Activated CD4-positive, alpha-beta T cell treated with anti-CD3 and anti-CD28 coated beads for 1 hour (primary cell): ENCODE measurements at regions not wholly inside any gene's neighbourhood (a gene's known extent, or its start where the extent isn't known, plus 50 kb on each side); places are given as distances from the start of the nearest gene placed in this dataset.
"Not testable (repeated sequence)": the region's sequence is repeated elsewhere in the genome, so short reads cannot be mapped to it uniquely, and the experiment has no call there.

Source experiments
- DNase-seq: peaks from one replicate; pipeline ENCODE4 v3.0.0-alpha.2; 2020

DNA sequence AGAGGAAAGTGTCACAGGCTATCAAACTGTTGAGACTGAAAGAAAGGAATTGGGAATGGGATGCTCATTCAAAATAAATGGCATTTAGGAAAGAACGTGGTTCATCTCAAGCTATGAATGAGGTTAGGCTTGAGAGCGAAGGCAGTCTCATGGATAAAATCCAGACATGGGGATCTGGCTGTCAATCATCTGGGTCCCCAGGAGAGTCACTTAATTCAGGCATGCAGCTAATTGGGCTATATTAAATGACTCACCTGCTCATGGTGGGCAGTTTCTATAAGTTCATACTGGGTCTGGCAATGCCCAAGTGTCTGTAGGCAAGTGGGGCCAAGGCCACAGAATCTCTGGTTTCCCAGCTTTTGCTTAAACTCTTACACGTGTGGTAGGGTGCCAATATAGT, 286.5 kb upstream of the SEMA6A start:
- no peak for DNase-seq

DNA sequence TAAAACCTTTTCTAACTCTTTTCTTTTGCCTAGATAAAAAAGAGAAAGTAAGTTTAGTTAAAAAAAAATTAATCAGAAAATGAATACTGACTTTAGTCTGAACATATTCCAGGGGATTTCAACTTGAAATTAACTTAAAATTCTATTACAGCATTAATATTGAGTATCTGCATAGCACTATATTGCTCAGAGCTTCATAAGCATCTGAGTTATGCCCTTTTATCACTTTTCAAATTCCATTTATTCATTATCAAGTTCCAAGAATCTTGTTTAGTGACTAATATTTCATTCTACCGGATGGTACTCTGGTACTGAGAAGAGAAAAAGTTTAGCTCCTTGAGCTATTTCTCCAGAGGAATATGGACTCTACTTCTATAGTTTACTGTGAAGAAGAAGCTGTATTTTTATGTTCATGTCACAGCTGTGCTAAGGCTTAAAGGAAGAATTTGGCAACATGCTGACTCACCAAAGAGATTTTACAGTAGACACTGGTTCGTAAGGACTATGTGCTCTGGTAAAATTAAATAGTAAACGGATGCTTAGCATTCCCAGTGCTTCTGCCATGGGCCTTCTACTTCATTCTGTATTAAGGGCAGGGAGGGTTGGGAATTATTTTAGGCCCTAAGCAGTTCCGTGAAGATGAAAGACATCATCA, 285.2 kb upstream of the SEMA6A start:
- DNase-seq: no peak

DNA sequence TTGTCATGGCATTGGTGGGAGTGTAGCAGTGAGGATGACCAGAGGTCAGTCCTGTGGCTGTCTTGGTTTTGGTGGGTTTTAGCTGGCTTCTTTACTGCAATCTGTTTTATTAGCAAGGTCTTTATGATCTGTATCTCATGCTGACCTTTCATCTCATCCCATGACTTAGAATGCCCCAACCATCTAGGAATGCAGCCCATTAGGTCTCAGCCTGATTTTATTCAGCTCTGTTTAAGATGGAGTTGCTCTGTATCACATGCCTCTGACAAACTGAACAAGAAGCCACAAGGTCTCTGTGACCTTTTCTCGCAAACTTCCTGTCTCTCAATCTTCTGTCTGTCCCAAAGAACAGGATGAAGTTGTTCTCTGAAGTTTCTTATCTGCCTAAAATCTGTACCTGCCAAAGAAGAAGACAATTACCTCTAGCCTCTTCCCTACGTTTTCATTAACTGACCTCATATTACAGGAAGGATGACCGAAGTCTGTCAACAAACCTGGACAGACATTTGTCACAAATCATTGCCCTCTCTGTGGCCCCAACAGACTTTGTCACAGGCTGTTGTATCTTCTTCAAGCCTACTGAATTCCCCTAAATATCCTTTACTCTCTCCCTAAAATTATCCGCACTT, 284.2 kb upstream of the SEMA6A start:
- no peak for DNase-seq

DNA sequence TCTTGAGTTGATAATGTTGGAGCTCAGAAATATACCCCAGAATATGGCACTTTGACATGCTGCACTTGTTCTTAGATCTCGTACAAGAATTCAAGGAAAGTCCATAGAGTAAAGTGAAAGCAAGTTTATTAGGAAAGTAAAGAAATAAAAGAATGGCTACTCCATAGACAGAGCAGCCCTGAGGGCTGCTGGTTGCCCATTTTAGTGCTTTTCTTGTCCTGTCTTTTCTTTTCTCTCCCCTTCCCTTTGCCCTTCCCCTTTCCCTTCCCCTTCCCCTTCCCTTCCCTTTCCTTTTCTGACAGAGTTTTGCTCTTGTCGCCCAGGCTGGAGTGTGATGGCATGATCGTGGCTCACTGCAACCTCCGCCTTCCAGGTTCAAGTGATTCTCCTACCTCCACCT, 283.4 kb upstream of the SEMA6A start:
- not testable (repeated sequence) for DNase-seq

DNA sequence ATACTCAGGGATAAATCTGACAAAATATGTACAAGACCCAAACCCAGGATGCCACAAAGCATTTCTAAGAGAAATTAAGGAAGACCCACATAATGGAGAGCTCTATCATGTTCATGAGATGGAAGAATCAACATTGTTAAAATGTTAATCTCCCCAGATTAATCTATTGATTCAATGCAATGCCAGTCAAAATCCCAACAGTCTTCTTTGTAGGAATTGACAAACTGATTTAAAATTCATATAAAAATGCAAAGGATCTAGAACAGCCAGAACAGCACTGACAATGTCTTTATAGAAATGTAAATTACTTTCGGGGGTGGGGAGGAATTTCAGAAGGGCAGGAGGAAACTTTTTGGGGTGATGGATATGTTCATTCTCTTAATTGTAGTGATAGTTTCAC, 281.6 kb upstream of the SEMA6A start:
- no peak for DNase-seq

DNA sequence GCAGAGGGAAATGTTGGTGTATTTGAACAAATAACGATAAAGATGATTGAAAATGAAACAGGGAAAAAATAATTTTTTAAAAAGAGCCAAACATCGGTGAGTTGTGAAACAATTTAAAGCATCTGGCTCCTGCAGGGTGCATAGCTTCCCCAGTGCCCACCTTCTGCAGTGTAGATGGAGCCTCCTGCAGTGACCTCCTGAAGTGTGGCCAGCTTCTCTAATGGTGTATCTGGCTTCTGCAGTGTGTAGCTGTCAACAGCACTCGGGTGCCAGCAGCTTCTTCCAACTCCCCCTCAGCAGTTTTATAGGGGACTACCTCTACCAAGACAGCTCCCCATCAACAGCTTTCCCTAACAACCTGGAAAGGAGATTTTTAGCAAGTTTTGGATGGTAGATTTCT, 279.4 kb upstream of the SEMA6A start:
- DNase-seq: no peak

DNA sequence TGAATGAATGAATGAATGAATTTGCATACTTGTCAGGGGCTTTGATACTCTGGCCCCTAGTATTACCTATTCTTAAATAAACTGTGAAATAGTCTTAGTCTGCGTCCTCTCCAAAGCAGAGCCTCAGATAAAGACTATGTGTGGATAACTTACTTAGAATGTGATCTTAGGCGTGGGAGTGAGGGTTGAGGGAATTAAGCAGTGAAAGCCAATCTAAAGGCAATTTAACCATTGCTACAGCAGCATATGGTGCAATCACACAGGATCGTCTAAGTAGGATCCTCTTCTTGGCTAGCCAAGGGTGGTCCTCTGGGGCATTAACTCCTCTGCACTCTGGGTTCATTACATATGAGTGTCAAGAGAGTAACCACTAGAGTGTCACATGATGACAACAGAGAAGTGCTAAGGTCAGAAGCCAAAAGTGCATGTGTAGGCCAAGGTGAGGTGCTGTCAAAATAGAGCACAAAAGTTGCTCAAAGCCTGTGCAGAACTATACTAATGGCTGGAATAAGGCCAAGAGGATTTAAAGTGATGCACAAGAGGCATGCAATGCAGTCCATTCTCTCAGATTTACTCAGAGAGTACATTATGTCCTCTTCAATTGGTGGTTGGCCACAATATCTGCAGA, 274.4 kb upstream of the SEMA6A start:
- DNase-seq: no peak

DNA sequence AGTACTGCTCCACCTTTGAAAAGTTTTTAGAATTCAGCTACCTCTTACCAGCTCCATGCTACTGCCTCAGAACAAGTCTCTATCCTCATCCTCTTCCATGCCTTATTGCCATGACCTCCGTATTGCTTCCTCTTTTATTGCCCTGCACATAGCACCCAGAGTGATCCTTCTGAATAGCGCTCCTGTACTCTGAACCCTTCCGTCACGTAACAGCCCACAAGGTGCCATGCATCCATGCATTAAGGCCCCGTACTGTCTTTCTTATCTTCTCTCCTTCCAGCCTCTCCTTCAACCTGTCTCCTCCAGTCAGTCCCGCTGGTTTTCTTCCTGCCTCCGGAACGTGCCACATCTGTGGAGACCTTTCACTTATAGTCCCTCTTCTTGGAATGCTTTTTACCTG, 273.3 kb upstream of the SEMA6A start:
- DNase-seq: no peak

DNA sequence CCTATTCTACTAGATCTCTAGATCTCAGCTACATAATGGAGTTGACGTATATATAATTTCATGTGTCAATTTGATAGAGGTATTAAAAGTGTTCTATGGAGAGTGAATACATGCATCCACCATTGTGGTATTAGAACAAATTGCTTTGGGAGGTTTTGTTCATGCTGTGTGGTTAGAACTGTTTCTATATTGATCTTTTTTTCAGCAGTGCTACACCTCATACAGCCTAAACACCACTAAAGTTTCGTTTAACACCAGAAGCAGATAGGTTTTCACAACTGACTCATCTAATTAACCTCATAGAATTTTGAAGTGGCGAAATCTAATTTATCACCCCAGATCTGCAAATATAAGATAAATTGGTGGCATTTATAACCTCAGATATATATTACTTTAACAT, 269.4 kb upstream of the SEMA6A start:
- no peak for DNase-seq

DNA sequence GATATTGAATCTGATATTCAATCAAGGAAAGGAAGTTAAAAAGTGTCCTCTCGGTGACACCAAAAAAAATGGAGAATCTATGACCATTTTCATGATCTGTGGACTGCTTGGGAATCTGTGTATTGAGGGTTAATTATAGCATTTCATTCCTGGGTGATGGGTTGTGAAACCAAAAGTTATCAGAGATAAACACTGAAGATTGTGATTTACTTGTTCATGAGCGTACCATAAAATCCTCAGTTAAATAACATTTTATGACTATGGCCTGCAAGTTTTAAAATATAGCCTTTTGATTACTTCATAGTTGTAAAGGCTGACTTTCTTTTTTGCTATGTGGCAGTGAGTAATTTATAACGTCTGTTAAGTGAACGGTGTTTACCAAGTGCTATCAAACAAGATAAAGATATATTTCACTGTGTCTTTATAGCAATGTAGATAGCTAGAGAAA, 267.9 kb upstream of the SEMA6A start:
- DNase-seq: no peak

DNA sequence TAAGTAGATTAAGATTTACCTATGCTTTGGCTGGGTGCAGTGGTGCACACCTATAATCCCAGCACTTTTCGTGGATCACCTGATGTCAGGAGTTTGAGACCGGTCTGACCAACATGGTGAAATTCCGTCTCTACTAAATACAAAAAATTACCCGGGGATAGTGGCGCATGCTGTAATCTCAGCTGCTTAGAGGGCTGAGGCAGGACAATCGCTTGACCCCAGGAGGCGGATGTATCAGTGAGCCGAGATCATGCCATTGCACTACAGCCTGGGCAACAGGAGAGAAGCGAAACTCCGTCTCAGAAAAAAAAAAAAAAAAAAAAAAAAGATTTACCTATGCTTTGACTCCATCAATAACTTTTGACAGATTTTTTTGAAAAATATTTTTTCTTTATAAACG, 267.1 kb upstream of the SEMA6A start:
- no peak for DNase-seq

DNA sequence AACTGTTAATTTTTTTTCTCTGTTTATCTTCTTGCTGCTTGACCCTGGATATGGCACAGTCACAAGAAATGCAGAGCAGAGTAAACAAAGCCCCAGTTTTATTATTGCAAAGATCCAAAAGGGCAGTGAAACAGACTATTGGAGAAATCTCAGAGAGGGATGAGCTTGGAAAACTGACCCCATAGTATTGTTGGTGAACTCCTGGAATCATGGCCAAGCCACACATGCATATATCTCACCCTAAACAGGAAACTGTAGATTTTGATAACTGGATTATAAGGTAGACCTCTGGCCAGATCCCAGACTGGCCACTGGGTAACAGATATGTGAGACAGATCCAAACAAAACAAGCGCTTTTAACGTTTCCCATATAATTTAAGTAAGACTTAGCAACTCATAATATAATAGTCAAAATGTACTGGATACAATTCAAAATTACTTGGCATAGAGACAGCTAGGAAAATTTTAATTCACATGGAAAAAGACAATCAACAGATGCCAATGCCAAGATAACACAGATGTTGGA, 263.5 kb upstream of the SEMA6A start:
- DNase-seq: no peak

DNA sequence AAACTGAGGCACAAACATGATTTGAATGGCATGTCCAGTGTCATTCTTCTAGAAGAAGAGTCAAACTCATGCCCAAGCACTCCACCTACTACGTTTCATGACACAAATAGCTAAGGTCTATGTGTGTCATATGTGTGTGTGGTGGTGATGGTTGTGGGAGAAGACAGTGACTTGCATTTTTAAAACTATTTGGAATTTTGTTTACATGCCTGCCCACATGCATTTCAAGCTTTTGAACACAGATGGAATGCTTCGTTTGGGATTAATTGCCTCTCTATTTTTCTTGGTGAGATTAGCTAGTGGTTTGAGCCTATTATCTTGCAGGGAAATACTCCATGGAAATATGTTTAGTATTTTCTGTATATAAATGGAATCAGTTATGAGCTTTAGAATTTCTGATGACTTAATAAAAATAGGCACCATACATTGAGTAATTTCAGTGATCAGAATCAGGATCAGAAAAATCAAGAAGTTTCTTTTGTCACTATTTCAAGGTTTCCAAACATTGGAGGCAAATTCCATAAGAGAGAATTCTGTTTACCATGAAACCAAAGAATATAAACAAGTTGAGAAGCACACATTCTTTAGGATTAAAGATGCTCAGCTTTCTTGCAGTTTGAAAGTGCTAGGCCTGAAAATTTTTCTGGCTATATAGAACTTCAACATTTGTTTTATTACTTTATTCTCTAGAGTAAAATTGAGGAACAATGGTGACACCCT, 260.3 kb upstream of the SEMA6A start:
- no peak for DNase-seq

DNA sequence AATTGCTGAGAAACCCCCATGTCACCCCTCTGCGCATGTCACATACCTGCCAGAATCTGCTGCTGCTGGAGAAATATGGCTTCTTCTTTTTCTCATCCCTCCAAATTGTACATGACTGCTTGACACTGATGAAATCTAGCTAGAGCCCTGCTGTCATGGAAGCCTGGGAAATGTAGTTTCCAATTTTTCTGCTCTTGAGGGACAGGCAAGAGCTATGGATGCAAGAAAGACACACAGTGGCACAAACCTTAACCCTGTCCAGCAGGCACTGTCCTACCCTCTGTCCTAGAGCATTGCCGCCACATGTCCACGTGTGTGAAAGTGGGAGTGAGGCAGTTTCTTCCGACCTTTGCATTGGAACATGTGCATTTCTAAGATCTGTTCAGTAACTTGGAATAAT, 255.5 kb upstream of the SEMA6A start:
- no peak for DNase-seq

DNA sequence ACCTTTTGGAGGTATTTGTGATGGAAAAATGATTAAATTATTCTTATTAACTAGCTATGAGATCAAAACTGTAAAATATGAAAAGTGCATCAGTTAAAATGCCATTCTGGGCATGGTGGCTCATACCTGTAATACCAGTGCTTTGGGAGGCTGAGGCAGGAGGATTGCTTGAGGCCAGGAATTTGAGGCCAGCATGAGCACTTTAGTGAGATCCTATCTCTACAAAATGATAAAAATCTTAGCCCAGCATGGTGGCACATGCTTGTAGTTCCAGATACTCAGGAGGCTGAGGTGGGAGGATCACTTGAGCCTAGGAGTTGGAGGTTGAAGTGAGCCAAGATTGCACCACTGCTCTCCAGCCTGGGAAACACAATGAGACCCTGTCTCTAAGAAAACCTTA, 252.5 kb upstream of the SEMA6A start:
- no peak for DNase-seq

DNA sequence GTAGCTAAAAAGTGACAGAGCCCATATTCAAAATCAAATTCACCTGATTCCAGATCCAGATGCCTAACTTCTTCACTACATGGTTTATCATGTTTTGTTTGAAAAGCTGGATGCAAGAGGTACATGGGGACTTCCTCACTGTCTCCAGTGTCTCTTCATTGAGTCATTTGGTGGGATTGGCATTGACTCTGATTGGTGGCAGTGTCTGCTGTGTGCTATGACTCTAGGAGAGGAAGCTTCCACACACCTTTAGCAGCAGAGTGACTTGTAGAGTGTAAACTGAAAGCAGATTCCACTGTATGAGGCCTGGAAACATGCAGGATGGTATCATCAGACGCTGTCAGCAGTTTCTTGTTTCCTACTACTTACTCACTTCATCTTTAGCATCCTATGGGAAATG, 250.9 kb upstream of the SEMA6A start:
- no peak for DNase-seq

DNA sequence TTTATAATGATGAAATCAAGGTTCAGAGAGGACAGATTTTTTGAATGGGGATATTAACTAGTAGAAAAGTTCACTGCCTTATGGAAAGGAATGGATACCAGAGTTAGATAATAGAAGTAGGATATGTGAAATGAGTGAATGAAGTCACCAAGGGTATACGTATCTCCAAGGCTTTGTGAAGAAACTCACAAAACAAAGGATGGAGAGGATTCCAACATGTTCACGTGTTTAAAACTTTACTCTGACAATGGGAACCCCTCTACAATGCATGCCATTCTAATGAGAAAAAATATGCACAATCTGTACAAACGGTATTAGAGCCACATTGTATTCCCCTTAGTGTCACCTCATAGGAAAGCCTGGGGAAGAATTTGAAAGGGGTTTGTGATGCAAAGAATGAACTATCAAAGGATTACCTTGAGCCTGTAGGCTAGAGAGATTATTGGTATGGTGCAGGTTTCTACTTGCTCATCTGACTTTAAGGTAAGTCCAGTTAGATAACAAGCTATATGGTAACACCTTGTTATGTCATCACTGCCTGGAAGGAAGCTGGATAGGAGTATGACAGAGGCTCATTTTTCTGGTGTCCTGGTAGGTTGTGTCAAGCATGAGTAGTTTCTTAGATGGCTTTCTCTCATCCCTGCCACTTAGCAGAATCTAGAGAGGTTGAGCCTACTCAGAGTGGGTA, 250.3 kb upstream of the SEMA6A start:
- no peak for DNase-seq

DNA sequence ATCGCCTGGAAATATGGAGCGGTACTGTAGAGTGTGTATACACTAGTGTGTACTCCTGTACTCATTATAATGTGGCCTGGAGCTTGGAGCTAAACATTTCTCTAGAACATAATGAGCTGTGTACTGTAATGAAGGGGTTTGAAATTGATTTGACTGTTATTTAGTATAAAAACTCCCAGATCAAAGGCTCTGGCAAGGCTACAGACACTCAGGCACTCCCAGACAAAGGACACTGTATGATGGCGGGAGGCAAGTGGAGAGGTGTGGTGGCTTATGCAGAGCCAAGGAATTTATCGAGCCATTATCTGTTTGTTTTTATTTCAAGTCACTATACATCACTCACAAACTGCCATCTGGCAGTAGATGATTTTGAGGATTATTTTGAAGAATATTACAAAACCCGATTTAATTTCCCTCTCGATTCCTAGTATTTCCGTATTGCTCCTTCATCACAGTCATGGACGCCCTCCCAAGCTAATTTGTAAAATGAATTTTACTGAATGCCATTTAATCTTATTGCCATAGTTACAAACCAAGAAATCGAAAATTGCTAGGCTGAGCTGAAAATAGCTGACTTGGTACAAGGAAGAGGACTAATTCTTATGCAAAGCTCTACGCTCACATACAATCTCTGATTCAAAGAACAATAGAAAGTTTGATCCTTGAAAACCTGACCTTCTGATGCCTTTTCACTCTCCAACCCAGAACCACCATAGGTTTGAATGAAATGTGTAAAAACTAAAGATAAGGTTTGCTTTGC, 240.2 kb upstream of the SEMA6A start:
- no peak for DNase-seq

DNA sequence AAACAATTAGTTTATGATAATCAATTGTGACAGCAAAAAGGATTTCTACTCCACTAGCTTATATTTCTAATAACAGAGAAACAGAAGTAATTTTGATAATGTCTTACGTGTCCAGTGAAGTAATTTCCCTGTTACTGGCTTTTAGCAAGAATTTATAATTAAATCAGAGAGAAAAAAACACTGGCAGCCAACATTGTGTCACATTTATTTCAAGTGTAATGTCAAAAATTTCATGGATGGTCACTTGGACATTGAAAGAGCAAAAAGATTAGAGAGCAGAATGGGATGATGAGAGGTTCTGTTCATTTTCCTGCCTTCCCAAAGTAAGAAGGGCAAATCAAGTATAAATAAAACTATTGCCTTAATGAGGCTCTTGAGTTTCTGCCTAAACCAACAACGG, 239.3 kb upstream of the SEMA6A start:
- no peak for DNase-seq

DNA sequence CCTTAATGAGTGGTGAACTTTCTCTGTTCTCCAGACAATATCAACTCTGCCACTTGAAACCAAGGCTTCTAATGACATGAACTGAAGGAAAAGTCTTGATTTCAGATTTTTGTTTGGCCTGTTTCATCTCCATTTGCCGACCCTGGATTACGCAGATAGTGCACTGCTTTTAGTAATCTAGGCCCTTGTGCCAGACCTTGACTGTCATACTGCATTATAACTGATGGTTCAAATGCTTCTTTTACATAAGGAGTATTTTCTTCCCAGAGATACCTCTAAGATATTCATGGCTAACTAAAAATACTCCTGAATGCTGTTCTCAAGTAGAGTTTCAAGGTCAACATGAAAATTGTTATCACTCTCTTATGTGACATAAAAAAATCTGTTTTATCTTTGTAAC, 238.7 kb upstream of the SEMA6A start:
- no peak for DNase-seq

DNA sequence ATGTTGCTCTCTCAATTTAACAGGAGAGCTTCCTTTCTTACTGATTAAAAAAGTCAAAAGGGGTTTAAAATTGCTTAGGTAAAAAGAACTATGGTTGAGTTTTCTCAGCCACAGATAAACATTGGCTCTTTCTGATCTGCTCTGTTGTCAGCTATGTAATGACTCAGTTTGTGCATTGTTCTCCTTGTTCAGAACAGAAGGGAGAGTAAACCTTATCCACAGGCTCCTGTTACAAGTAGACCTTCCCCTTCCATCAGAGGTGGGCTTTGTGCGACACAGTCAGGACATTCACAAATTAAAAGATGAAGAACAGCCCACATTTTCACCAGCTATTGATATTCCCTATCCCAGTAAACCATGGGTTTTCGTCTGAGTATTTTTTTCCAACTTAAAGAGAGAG, 236.3 kb upstream of the SEMA6A start:
- no peak for DNase-seq

DNA sequence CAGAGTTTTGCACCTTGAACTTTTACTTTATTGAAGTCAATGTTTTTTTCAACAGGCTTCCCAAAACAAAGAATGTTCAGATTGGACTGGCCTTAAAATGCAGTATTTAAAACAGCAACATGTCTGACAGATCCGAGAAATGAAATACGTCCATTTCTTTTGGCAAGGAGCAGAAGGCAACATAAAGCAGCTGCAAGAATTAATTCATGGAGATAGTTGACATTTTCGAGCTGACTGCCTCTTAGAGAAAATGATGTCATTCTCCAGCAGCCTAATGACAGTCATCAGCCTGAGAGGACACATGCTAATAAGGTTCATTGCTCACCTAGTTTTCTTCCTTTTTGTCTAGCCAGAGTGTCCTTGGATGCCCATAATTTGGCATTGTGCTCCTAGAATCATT, 232.2 kb upstream of the SEMA6A start:
- DNase-seq: no peak
